Fibroblast of villous mesenchyme (primary cell): ENCODE measurements at regions not wholly inside any gene's neighbourhood (a gene's known extent, or its start where the extent isn't known, plus 50 kb on each side); places are given as distances from the start of the nearest gene placed in this dataset.
"Not testable (repeated sequence)": the region's sequence is repeated elsewhere in the genome, so short reads cannot be mapped to it uniquely, and the experiment has no call there.

Source experiments
- DNase-seq: peaks from one replicate; pipeline ENCODE4 v3.0.0-alpha.2; 2010; ENCODE audit warnings: low read depth
- H3K4me3 ChIP-seq: 2 replicates; pipeline ENCODE4 v1.5.1; 2011; ENCODE audit warnings: low read depth, mild to moderate bottlenecking, low read length
- CTCF ChIP-seq: IDR thresholded peaks from 2 replicates; pipeline ENCODE4 v1.5.1; 2012; ENCODE audit warnings: low read depth, mild to moderate bottlenecking, low read length; ENCODE audit not compliant: insufficient read depth

- peak; percentile 33 for DNase-seq
- no peak for TF ChIP-seq CTCF
- no peak overlapping the region for H3K4me3 ChIP-seq
Measured at GRCh38 chr10:33869028-33869427, 534.6 kb upstream of the NRP1 start.

GRCh38 chr10:33867199-33867789 is 532.8 kb upstream of the NRP1 start:
- not testable (repeated sequence) for H3K4me3 ChIP-seq, DNase-seq

- H3K4me3 ChIP-seq: no peak overlapping the region
- no peak for DNase-seq
- TF ChIP-seq CTCF: no peak
Measured at GRCh38 chr10:33863352-33863751, 528.9 kb upstream of the NRP1 start.

- no peak for DNase-seq
- H3K4me3 ChIP-seq: no peak overlapping the region
- TF ChIP-seq CTCF: no peak
Measured at GRCh38 chr10:33862536-33863105, 528.2 kb upstream of the NRP1 start.

GRCh38 chr10:33861833-33862232 is 527.4 kb upstream of the NRP1 start:
- no peak for TF ChIP-seq CTCF
- H3K4me3 ChIP-seq: no peak overlapping the region
- DNase-seq: no peak

- no peak overlapping the region for H3K4me3 ChIP-seq
- DNase-seq: peak; percentile 60
- no peak for TF ChIP-seq CTCF
Measured at GRCh38 chr10:33861016-33861704, 526.7 kb upstream of the NRP1 start.

- no peak for TF ChIP-seq CTCF
- peak; percentile 10 for DNase-seq
- H3K4me3 ChIP-seq: no peak overlapping the region
Measured at GRCh38 chr10:33860552-33860951, 526.1 kb upstream of the NRP1 start.
